ENCODE measurements at regions not wholly inside any gene's neighbourhood (a gene's known extent, or its start where the extent isn't known, plus 50 kb on each side); places are given as distances from the start of the nearest gene placed in this dataset.

GRCh38 chr10:4004144-4004543 lies 219.1 kb upstream of the KLF6 start:
- Histone ChIP-seq H3K36me3 (no peaks in the 10 kb centered on the region), H3K9me3 (replicated peaks) (peaks cover 13% of the 10 kb centered on the region), H3K4me1 (peaks cover 5% of the 10 kb centered on the region), H3K27ac (replicated peaks) (no peak overlapping the region), H3K4me3 (no peak overlapping the region), H3K27me3 (ENCODE audit: low read depth) (no peaks in the 10 kb centered on the region)
- DNase-seq, result no peak
- no peak for TF ChIP-seq CTCF (IDR thresholded peaks at IDR 0.05; ENCODE audit: borderline replicate concordance)
- intact Hi-C loops (cut with micrococcal nuclease), result no loop called here

GRCh38 chr10:4003348-4003973 lies 218.5 kb upstream of the KLF6 start:
- no peaks in the 10 kb centered on the region for H3K27me3 ChIP-seq (ENCODE audit: low read depth)
- H3K36me3 ChIP-seq, result no peaks in the 10 kb centered on the region
- intact Hi-C loops (cut with micrococcal nuclease), result no loop called here
- peaks cover 4% of the 10 kb centered on the region for H3K4me1 ChIP-seq
- H3K9me3 ChIP-seq (replicated peaks), result peaks cover 13% of the 10 kb centered on the region
- DNase-seq, result no peak
- TF ChIP-seq CTCF (IDR thresholded peaks at IDR 0.05; ENCODE audit: borderline replicate concordance), result no peak
- H3K27ac ChIP-seq (replicated peaks), result no peak overlapping the region
- H3K4me3 ChIP-seq, result no peak overlapping the region

- intact Hi-C loops (cut with micrococcal nuclease), result no loop called here
- no peak for DNase-seq
- Histone ChIP-seq H3K9me3 (replicated peaks) (peaks cover 13% of the 10 kb centered on the region), H3K4me1 (peaks cover 4% of the 10 kb centered on the region), H3K27ac (replicated peaks) (no peak overlapping the region), H3K36me3 (no peaks in the 10 kb centered on the region), H3K27me3 (ENCODE audit: low read depth) (no peaks in the 10 kb centered on the region), H3K4me3 (no peak overlapping the region)
- TF ChIP-seq CTCF (IDR thresholded peaks at IDR 0.05; ENCODE audit: borderline replicate concordance), result no peak
Measured at GRCh38 chr10:4001811-4002210, 216.8 kb upstream of the KLF6 start.

- no peak for DNase-seq
- peaks cover 7% of the 10 kb centered on the region for H3K4me1 ChIP-seq
- intact Hi-C loops (cut with micrococcal nuclease), result no loop called here
- TF ChIP-seq CTCF (IDR thresholded peaks at IDR 0.05; ENCODE audit: borderline replicate concordance), result no peak
- no peak overlapping the region for H3K4me3 ChIP-seq
- H3K27ac ChIP-seq (replicated peaks), result no peak overlapping the region
- no peaks in the 10 kb centered on the region for H3K36me3 ChIP-seq
- H3K27me3 ChIP-seq (ENCODE audit: low read depth), result no peaks in the 10 kb centered on the region
- H3K9me3 ChIP-seq (replicated peaks), result peaks cover 13% of the 10 kb centered on the region
Measured at GRCh38 chr10:3999642-4000041, 214.6 kb upstream of the KLF6 start.

GRCh38 chr10:3996697-3997096 lies 211.7 kb upstream of the KLF6 start:
- intact Hi-C loops (cut with micrococcal nuclease), result no loop called here
- no peak for DNase-seq
- H3K27ac ChIP-seq (replicated peaks), result no peak overlapping the region
- no peak overlapping the region for H3K4me3 ChIP-seq
- peaks cover 13% of the 10 kb centered on the region for H3K9me3 ChIP-seq (replicated peaks)
- no peaks in the 10 kb centered on the region for H3K36me3 ChIP-seq
- TF ChIP-seq CTCF (IDR thresholded peaks at IDR 0.05; ENCODE audit: borderline replicate concordance), result no peak
- H3K27me3 ChIP-seq (ENCODE audit: low read depth), result no peaks in the 10 kb centered on the region
- H3K4me1 ChIP-seq, result peaks cover 7% of the 10 kb centered on the region

Data from left ventricle myocardium inferior (tissue), 1 donor.